ENCODE measurements at regions not wholly inside any gene's neighbourhood (a gene's known extent, or its start where the extent isn't known, plus 50 kb on each side); places are given as distances from the start of the nearest gene placed in this dataset.

DNA sequence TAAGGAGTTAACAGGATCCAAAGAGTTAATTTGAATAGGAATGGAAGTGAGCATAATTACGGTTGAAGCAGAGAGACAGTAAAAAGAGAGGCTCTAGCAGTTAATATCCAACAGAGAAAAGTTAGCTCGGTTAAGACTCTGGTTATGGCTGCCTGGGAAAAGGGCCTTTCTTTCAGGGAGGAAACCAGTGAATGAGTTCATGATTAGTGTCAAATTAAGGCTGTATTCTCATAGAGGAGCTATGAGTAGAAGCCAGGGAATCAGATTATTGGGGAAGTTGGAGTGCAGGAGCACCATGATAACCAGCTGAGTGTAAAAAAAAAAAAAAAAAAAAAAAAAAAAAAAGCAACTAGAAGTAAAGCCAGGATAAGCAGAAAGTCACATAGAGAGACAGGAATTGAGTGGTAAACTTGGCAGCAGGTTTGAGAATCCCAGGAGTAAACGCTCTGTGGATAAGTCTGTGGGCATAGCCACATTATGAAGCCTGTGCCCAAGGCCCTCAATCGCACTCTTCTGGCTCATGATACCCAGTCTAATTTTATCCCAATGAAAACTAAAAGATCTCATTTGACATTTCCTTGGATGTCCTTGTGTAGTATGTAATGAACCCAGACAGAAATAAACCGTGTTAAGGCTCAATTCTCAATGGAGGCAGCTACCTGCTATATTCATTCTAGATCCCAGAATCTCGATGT is 372.6 kb upstream of the MPDZ start:
- Histone ChIP-seq H3K36me3 (ENCODE audit: control insufficient read depth in 1 of 2, insufficient read depth in 2 of 2, low read length in 2 of 2) (no peaks in the 10 kb centered on the region), H3K27me3 (ENCODE audit: control insufficient read depth in 1 of 2, insufficient read depth in 2 of 2, low read length in 2 of 2) (no peaks in the 10 kb centered on the region), H3K27ac (ENCODE audit: low read depth, low read length) (no peak overlapping the region), H3K9ac (ENCODE audit: low read depth in 1 of 2, low read length in 2 of 2) (no peak overlapping the region), H3K9me3 (ENCODE audit: control insufficient read depth in 1 of 2, low read length in 2 of 2) (no peaks in the 10 kb centered on the region), H3K4me3 (ENCODE audit: low read depth in 1 of 2, low read length in 2 of 2) (no peak overlapping the region), H3K4me1 (ENCODE audit: control insufficient read depth in 1 of 2, insufficient read depth in 2 of 2, low read length in 2 of 2) (no peaks in the 10 kb centered on the region)

DNA sequence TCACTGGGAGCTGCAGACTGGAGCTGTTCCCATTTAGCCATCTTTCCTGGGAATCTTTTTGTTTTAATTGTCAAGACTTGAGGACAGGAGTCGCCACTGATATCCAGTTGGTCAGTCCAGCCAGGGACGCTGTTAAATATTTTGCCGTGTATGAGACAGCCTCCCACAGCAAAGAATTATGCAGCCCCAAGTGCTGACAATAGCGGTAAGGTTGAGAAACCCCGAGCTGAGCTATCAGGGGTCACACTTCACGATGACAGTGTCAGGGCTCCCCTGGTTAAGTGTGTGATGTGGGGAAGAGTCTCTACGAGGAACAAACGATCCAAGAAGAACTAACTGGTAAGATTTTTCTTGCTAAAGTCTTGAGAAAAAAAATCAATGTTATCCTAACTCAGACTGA is 372.0 kb upstream of the MPDZ start:
- H3K9me3 ChIP-seq (ENCODE audit: control insufficient read depth in 1 of 2, low read length in 2 of 2) = no peaks in the 10 kb centered on the region
- no peak overlapping the region for H3K9ac ChIP-seq (ENCODE audit: low read depth in 1 of 2, low read length in 2 of 2)
- H3K36me3 ChIP-seq (ENCODE audit: control insufficient read depth in 1 of 2, insufficient read depth in 2 of 2, low read length in 2 of 2) = no peaks in the 10 kb centered on the region
- no peaks in the 10 kb centered on the region for H3K27me3 ChIP-seq (ENCODE audit: control insufficient read depth in 1 of 2, insufficient read depth in 2 of 2, low read length in 2 of 2)
- no peak overlapping the region for H3K4me3 ChIP-seq (ENCODE audit: low read depth in 1 of 2, low read length in 2 of 2)
- no peak overlapping the region for H3K27ac ChIP-seq (ENCODE audit: low read depth, low read length)
- H3K4me1 ChIP-seq (ENCODE audit: control insufficient read depth in 1 of 2, insufficient read depth in 2 of 2, low read length in 2 of 2) = no peaks in the 10 kb centered on the region

DNA sequence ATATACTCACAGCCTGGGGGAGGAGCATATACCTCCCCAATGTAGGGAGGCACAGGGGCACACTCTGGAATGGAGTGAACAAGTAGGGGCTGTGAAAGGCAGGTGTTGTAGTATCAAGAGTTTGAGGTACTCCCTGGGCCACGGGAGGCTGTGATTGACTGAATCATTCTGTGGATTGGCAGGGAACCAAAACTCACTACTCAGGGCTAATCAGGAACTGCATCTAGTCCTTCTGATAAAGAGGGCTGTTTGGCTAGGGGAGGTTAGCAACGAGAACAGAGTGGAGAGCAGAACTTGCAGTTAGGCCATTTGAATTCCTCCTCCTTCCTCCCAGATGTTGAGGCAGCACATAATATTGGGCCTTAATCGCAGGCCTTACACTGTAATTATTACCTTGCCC is 369.2 kb upstream of the MPDZ start:
- Histone ChIP-seq H3K4me1 (ENCODE audit: control insufficient read depth in 1 of 2, insufficient read depth in 2 of 2, low read length in 2 of 2) (no peaks in the 10 kb centered on the region), H3K4me3 (ENCODE audit: low read depth in 1 of 2, low read length in 2 of 2) (no peak overlapping the region), H3K27ac (ENCODE audit: low read depth, low read length) (no peak overlapping the region), H3K36me3 (ENCODE audit: control insufficient read depth in 1 of 2, insufficient read depth in 2 of 2, low read length in 2 of 2) (no peaks in the 10 kb centered on the region), H3K9ac (ENCODE audit: low read depth in 1 of 2, low read length in 2 of 2) (no peak overlapping the region), H3K27me3 (ENCODE audit: control insufficient read depth in 1 of 2, insufficient read depth in 2 of 2, low read length in 2 of 2) (no peaks in the 10 kb centered on the region), H3K9me3 (ENCODE audit: control insufficient read depth in 1 of 2, low read length in 2 of 2) (no peaks in the 10 kb centered on the region)

DNA sequence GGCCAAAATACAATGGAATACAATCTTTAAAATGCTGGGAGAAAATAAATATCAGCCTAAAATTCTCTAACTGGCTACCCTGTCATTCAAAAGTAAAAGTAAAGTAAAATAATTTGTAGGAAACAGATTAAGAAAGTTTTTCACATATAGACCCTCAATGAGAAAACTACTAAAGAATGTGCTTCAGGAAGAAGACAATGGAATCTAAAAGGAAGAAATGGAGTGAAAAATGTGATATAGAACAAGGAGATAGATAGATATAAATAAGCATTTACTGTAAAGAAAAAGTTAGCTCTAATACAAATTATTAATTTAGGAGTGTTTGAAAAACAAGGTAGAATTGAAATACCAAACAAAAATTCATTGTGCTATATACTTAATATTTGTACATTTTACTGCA is 368.6 kb upstream of the MPDZ start:
- no peaks in the 10 kb centered on the region for H3K27me3 ChIP-seq (ENCODE audit: control insufficient read depth in 1 of 2, insufficient read depth in 2 of 2, low read length in 2 of 2)
- no peak overlapping the region for H3K9ac ChIP-seq (ENCODE audit: low read depth in 1 of 2, low read length in 2 of 2)
- H3K4me3 ChIP-seq (ENCODE audit: low read depth in 1 of 2, low read length in 2 of 2) = no peak overlapping the region
- no peaks in the 10 kb centered on the region for H3K9me3 ChIP-seq (ENCODE audit: control insufficient read depth in 1 of 2, low read length in 2 of 2)
- H3K27ac ChIP-seq (ENCODE audit: low read depth, low read length) = no peak overlapping the region
- no peaks in the 10 kb centered on the region for H3K36me3 ChIP-seq (ENCODE audit: control insufficient read depth in 1 of 2, insufficient read depth in 2 of 2, low read length in 2 of 2)
- no peaks in the 10 kb centered on the region for H3K4me1 ChIP-seq (ENCODE audit: control insufficient read depth in 1 of 2, insufficient read depth in 2 of 2, low read length in 2 of 2)

GRCh38 chr9:13646500-13647021 is 367.1 kb upstream of the MPDZ start:
- no peaks in the 10 kb centered on the region for H3K4me1 ChIP-seq (ENCODE audit: control insufficient read depth in 1 of 2, insufficient read depth in 2 of 2, low read length in 2 of 2)
- no peak overlapping the region for H3K9ac ChIP-seq (ENCODE audit: low read depth in 1 of 2, low read length in 2 of 2)
- H3K9me3 ChIP-seq (ENCODE audit: control insufficient read depth in 1 of 2, low read length in 2 of 2) = no peaks in the 10 kb centered on the region
- no peak overlapping the region for H3K4me3 ChIP-seq (ENCODE audit: low read depth in 1 of 2, low read length in 2 of 2)
- no peak overlapping the region for H3K27ac ChIP-seq (ENCODE audit: low read depth, low read length)
- H3K36me3 ChIP-seq (ENCODE audit: control insufficient read depth in 1 of 2, insufficient read depth in 2 of 2, low read length in 2 of 2) = no peaks in the 10 kb centered on the region
- H3K27me3 ChIP-seq (ENCODE audit: control insufficient read depth in 1 of 2, insufficient read depth in 2 of 2, low read length in 2 of 2) = no peaks in the 10 kb centered on the region

DNA sequence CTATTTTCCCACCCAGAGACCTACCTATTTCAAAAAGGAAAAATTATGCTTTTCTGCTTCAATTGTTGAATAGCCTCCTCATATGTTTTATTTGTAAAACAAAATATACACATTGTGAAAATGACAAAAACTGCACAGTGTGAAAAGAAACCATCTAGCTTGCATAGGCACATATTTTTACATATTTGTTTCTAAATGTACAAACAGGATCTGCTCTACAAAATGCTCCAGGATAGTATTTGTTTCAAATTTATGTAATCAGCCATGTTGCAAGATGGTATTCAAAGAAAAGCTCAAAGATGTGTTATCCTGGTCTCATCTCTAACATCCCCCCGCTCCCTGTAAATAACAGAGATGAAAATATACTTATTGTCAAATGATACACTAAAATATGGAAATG is 366.1 kb upstream of the MPDZ start:
- Histone ChIP-seq H3K27me3 (ENCODE audit: control insufficient read depth in 1 of 2, insufficient read depth in 2 of 2, low read length in 2 of 2) (no peaks in the 10 kb centered on the region), H3K4me3 (ENCODE audit: low read depth in 1 of 2, low read length in 2 of 2) (no peak overlapping the region), H3K27ac (ENCODE audit: low read depth, low read length) (no peak overlapping the region), H3K36me3 (ENCODE audit: control insufficient read depth in 1 of 2, insufficient read depth in 2 of 2, low read length in 2 of 2) (no peaks in the 10 kb centered on the region), H3K4me1 (ENCODE audit: control insufficient read depth in 1 of 2, insufficient read depth in 2 of 2, low read length in 2 of 2) (no peaks in the 10 kb centered on the region), H3K9me3 (ENCODE audit: control insufficient read depth in 1 of 2, low read length in 2 of 2) (no peaks in the 10 kb centered on the region), H3K9ac (ENCODE audit: low read depth in 1 of 2, low read length in 2 of 2) (no peak overlapping the region)

GRCh38 chr9:13644675-13645074 is 365.2 kb upstream of the MPDZ start:
- H3K9ac ChIP-seq (ENCODE audit: low read depth in 1 of 2, low read length in 2 of 2) = no peak overlapping the region
- H3K9me3 ChIP-seq (ENCODE audit: control insufficient read depth in 1 of 2, low read length in 2 of 2) = no peaks in the 10 kb centered on the region
- H3K27me3 ChIP-seq (ENCODE audit: control insufficient read depth in 1 of 2, insufficient read depth in 2 of 2, low read length in 2 of 2) = no peaks in the 10 kb centered on the region
- H3K36me3 ChIP-seq (ENCODE audit: control insufficient read depth in 1 of 2, insufficient read depth in 2 of 2, low read length in 2 of 2) = no peaks in the 10 kb centered on the region
- no peak overlapping the region for H3K4me3 ChIP-seq (ENCODE audit: low read depth in 1 of 2, low read length in 2 of 2)
- no peaks in the 10 kb centered on the region for H3K4me1 ChIP-seq (ENCODE audit: control insufficient read depth in 1 of 2, insufficient read depth in 2 of 2, low read length in 2 of 2)
- no peak overlapping the region for H3K27ac ChIP-seq (ENCODE audit: low read depth, low read length)

DNA sequence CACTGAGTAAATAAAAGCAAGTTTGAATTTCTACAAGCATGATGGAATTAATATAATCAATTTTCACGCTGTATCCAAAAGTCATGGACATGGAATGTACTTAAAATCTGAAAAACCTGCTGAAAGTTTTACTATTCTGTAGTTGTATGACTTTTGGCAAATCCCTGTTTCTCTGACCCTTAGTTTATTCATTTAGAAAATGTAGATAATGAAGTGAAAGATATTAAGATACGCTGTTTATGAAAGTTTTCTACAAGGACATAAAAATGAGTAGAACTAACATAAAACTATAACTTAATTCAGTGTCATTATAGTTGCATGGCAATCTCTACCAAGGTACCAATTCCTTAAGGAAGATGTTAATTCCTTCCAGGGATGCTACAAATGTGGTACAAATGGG is 363.2 kb upstream of the MPDZ start:
- no peaks in the 10 kb centered on the region for H3K9me3 ChIP-seq (ENCODE audit: control insufficient read depth in 1 of 2, low read length in 2 of 2)
- H3K9ac ChIP-seq (ENCODE audit: low read depth in 1 of 2, low read length in 2 of 2) = no peak overlapping the region
- no peak overlapping the region for H3K27ac ChIP-seq (ENCODE audit: low read depth, low read length)
- H3K27me3 ChIP-seq (ENCODE audit: control insufficient read depth in 1 of 2, insufficient read depth in 2 of 2, low read length in 2 of 2) = no peaks in the 10 kb centered on the region
- H3K4me3 ChIP-seq (ENCODE audit: low read depth in 1 of 2, low read length in 2 of 2) = no peak overlapping the region
- no peaks in the 10 kb centered on the region for H3K36me3 ChIP-seq (ENCODE audit: control insufficient read depth in 1 of 2, insufficient read depth in 2 of 2, low read length in 2 of 2)
- H3K4me1 ChIP-seq (ENCODE audit: control insufficient read depth in 1 of 2, insufficient read depth in 2 of 2, low read length in 2 of 2) = no peaks in the 10 kb centered on the region

- H3K27ac ChIP-seq (ENCODE audit: low read depth, low read length) = no peak overlapping the region
- no peak overlapping the region for H3K9ac ChIP-seq (ENCODE audit: low read depth in 1 of 2, low read length in 2 of 2)
- H3K27me3 ChIP-seq (ENCODE audit: control insufficient read depth in 1 of 2, insufficient read depth in 2 of 2, low read length in 2 of 2) = no peaks in the 10 kb centered on the region
- no peaks in the 10 kb centered on the region for H3K9me3 ChIP-seq (ENCODE audit: control insufficient read depth in 1 of 2, low read length in 2 of 2)
- H3K4me3 ChIP-seq (ENCODE audit: low read depth in 1 of 2, low read length in 2 of 2) = no peak overlapping the region
- H3K4me1 ChIP-seq (ENCODE audit: control insufficient read depth in 1 of 2, insufficient read depth in 2 of 2, low read length in 2 of 2) = no peaks in the 10 kb centered on the region
- no peaks in the 10 kb centered on the region for H3K36me3 ChIP-seq (ENCODE audit: control insufficient read depth in 1 of 2, insufficient read depth in 2 of 2, low read length in 2 of 2)
These were observed 349.6 kb upstream of the MPDZ start for GRCh38 chr9:13629067-13629466.

- Histone ChIP-seq H3K36me3 (ENCODE audit: control insufficient read depth in 1 of 2, insufficient read depth in 2 of 2, low read length in 2 of 2) (no peaks in the 10 kb centered on the region), H3K27me3 (ENCODE audit: control insufficient read depth in 1 of 2, insufficient read depth in 2 of 2, low read length in 2 of 2) (no peaks in the 10 kb centered on the region), H3K9ac (ENCODE audit: low read depth in 1 of 2, low read length in 2 of 2) (no peak overlapping the region), H3K9me3 (ENCODE audit: control insufficient read depth in 1 of 2, low read length in 2 of 2) (no peaks in the 10 kb centered on the region), H3K4me3 (ENCODE audit: low read depth in 1 of 2, low read length in 2 of 2) (no peak overlapping the region), H3K4me1 (ENCODE audit: control insufficient read depth in 1 of 2, insufficient read depth in 2 of 2, low read length in 2 of 2) (no peaks in the 10 kb centered on the region), H3K27ac (ENCODE audit: low read depth, low read length) (no peak overlapping the region)
These were observed 349.0 kb upstream of the MPDZ start for GRCh38 chr9:13628526-13628925.

Data from duodenal mucosa (tissue), 2 donors.